ENCODE measurements at regions not wholly inside any gene's neighbourhood (a gene's known extent, or its start where the extent isn't known, plus 50 kb on each side); places are given as distances from the start of the nearest gene placed in this dataset.
"Not testable (repeated sequence)": the region's sequence is repeated elsewhere in the genome, so short reads cannot be mapped to it uniquely, and the experiment has no call there.

- H3K27ac ChIP-seq (ENCODE audit: low read depth in 1 of 2, low read length in 2 of 2); DNase-seq; H3K4me1 ChIP-seq (ENCODE audit: control insufficient read depth in 1 of 2, insufficient read depth in 2 of 2, low read length in 2 of 2); ATAC-seq (ENCODE audit: low FRiP score); H3K36me3 ChIP-seq (ENCODE audit: control insufficient read depth in 1 of 2, insufficient read depth in 2 of 2, low read length in 1 of 2); intact Hi-C loops (cut with DNase I); H3K9me3 ChIP-seq (ENCODE audit: control insufficient read depth, low read length); H3K27me3 ChIP-seq (ENCODE audit: control insufficient read depth in 1 of 2, insufficient read depth in 2 of 2, low read length in 1 of 2); H3K4me3 ChIP-seq (ENCODE audit: low read length in 2 of 2): not testable (repeated sequence)
- WGBS, 2 donors: no CpG with 5 or more reads among the region's 5 CpGs
Measured at GRCh38 chr16:29059575-29059974, 74.7 kb downstream of the LAT start.

All from aorta (tissue), 5 donors.